GM11168 (cell line): ENCODE measurements at regions not wholly inside any gene's neighbourhood (a gene's known extent, or its start where the extent isn't known, plus 50 kb on each side); places are given as distances from the start of the nearest gene placed in this dataset.

Experiments
- in situ Hi-C: fragments of 300-500 bp; cut with MboI; formaldehyde crosslinking; loops from one replicate; pipeline ENCODE4 v1.12.0; 2022; ENCODE audit warnings: low sequenced_read_pairs; ENCODE audit not compliant: unreplicated experiment

DNA sequence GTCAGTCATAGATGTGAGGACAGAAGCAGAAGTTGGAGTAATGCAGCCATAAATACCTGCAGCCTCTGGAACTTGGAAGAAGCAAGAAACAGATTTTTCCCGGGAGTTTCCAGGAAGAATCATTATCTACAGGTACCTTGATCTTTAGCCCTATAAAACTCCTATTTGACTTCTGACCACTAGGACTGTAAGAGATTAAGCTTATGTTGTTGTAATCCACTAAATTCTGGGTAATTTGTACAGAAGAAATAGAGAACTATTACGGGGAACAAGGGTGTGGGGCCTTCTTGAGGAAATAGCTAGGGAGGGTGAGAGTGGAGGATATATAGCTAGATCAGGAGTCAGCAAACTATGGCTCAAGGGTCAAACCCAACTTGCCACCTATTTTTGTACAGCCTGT is 353.2 kb downstream of the SLC4A3 start:
- in situ Hi-C loops: no loop called here

- in situ Hi-C loops: no loop called here
Measured at GRCh38 chr2:219983836-219984235, 356.4 kb downstream of the SLC4A3 start.

- in situ Hi-C loops: no loop called here
Measured at GRCh38 chr2:219985017-219985416, 357.6 kb downstream of the SLC4A3 start.

DNA sequence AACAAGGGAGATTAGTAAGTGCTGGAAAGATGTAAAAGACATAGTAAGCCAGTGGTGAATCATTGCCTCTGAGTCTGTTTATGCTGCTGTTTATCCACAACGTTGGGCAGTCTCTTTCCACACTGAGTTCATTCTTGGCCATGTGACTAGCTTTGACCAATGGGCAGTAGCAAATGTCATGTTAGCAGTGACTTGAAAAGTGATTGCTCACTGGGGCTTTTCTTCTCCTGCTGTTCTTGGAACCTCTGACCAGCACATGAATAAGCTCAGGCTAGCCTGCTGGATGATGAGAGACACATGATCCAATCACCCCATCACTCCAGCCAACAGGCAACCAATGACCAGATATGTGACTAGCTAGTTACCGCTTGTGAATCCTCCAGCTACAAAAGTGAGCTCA is 360.4 kb downstream of the SLC4A3 start:
- in situ Hi-C loops: no loop called here

GRCh38 chr2:219989744-219990143 is 362.3 kb downstream of the SLC4A3 start:
- in situ Hi-C loops: no loop called here

- in situ Hi-C loops: no loop called here
Measured at GRCh38 chr2:219991116-219991515, 363.7 kb downstream of the SLC4A3 start.

GRCh38 chr2:219995399-219995798 is 368.0 kb downstream of the SLC4A3 start:
- in situ Hi-C loops: no loop called here

DNA sequence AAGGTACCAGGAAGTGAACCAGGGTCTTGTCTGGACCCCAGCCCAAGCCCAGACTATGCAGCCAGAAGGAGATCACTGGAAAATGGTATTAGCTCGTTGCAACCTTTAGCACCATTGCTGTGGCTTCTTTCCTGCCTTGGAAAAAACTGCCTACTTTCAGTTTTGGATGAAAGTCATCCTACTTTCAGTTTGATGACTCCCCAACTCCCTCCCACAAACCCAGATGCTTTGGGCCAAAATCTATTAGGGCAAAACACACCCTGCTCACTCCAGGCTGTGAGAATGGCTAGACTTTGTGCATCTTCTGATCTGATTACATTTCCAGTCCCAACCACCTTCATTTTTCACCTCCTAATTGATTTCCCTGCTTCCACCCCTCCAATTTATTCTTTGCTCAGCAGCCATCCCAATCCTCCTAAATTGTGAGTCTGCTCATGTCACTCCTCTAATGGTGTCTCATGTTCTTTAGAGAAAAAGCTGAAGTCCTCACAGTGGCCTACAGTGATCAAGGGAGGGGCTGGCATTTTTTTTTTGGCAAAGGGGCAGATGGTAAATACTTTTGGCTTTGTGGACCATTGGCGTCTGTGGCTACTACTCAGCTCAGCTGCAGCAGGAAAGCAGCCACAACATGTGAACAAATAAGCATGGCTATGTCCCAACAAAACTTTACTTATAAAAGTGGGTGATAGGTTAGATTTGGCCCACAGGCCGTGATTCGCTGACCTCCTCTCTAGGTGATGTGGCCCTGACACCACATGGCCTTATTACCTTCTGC is 368.7 kb downstream of the SLC4A3 start:
- in situ Hi-C loops: no loop called here

DNA sequence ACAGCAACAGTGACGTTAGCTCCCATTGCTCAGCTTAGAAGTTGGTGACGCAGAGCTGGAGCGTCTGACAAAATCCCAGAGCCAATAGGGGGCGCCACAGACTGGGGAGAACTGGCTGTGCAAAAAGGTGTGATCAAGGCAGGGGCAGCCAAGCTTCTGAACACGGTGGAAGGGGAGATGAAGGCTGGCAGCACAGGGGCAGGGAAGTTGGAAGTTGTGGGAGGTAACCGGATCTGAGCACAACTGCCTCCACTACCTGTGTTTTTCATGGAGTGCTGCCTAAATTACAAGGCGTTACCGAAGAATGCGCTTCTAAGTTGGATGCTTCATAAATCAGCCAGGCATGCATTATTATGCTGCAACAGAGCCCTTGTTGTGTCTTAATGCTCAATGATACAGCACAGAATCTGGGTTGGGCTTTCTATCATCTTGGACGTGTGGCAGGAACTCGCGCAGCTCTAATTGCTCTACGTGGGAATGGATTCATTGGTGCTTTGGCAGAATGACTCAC is 370.0 kb downstream of the SLC4A3 start:
- in situ Hi-C loops: no loop called here

DNA sequence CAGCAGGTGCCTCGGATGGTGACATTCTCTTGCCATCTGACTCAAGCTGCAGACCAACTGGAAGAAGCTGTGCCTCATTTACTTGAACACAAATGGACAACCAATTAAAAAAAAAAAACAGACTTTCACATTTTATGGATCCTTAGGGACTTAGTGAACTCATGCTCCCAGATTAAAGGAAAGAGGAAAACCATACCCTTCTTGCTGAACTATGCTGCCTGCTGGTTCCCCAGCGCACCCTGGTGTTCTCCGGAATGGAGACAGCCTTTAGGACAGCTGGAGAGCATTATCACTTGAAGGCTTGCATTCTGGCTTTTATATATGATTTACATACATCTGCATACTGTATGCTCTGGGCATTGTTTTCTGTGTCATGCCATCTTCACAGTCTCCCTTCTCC is 370.7 kb downstream of the SLC4A3 start:
- in situ Hi-C loops: no loop called here

- in situ Hi-C loops: no loop called here
Measured at GRCh38 chr2:219998714-219999227, 371.3 kb downstream of the SLC4A3 start.

DNA sequence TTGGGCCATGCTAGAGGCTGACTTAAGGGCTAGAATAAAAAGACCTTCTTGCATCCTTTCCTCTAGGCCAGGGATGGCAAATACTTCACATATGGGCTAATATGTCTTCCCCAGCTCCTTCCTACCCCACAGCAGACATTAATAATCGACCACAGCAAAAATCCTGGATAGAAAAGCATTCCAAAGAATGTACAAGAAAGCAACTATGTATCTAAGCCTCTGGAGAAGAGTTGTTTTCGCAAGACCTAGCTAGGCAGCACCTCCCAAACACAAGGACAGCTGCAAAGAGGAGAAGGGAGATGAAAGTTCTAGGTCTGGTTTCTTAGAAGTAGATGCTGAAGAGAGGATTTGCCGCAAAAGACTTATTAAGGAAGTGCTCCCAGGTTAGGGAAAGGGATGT is 372.6 kb downstream of the SLC4A3 start:
- in situ Hi-C loops: no loop called here

- in situ Hi-C loops: no loop called here
Measured at GRCh38 chr2:220000586-220000985, 373.2 kb downstream of the SLC4A3 start.

- in situ Hi-C loops: no loop called here
Measured at GRCh38 chr2:220001751-220002150, 374.3 kb downstream of the SLC4A3 start.

DNA sequence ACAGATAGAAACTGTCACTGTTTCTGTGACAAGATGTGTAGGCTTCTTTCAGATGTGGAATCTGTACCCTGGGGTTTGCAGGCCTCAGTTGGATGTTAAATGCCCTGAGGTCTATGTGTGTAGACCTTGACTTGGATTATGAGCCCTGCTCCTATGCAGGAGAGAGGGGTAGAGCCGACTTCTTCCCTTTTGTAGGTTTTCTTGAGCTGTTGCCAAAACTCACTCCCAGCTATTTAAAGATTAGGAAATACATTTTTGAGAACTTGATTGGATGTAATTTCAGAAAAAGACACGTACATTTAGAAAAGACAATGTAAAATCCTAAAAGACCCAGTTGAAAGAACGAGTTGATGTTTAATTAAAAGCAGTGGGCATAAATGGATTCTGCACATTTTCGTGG is 374.8 kb downstream of the SLC4A3 start:
- in situ Hi-C loops: no loop called here

DNA sequence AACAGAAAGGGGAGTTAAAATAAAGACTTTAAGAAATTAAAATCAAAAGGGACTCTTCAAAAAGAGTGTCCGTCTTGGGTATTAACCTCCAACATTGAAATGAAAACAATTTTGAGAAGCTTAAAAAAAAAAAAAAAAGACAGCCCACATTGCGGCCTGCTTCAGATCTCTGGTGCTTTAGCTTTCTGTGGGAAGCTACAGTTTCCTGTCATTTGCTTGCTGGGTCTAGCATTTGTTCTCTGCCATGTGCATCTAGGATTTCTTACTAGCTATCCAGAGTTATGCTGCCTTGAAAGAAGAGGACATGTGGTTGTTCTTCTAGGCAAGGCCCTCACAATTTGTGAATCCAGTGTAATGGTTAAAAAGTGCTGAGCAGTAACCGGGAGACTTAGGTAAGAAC is 375.3 kb downstream of the SLC4A3 start:
- in situ Hi-C loops: no loop called here

- in situ Hi-C loops: no loop called here
Measured at GRCh38 chr2:220005362-220005761, 377.9 kb downstream of the SLC4A3 start.

- in situ Hi-C loops: no loop called here
Measured at GRCh38 chr2:220006152-220006621, 378.8 kb downstream of the SLC4A3 start.

DNA sequence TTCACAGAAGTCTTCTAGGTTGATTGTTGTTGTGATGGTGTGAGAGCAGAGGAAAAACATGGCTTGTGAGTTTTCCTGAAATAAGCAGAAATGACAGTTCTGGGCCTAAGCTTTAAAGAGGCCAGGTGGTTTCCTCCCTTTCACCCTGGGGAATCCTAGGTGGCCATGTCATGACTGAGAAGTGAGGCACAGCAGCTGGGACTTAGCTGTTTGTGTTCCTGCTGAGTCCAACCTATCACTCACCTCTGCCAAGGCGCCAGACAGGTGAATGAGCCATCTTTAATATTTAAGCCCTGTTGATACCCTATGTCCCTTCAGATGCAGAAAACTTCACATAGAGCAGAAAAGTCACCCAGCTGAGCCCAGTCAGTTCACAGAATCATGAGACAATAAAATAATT is 384.4 kb downstream of the SLC4A3 start:
- in situ Hi-C loops: no loop called here

DNA sequence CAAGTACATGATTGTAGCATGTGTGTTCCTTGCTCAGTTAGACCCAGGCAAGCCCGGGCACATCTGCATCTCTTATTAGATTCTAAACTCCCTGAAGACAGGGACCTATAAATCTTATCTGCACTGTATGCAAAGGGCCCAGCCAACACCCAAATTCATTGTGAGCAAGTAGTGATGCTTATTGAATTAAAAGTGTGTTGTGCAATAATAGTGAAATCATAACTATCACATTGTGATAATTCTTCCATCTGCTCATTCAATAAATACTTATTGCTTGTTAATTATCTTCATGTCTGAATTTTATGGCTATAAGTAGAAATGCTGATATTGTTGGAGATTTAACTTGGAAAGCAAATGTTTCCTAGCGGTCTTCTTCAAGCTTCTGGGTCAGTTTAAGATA is 387.5 kb downstream of the SLC4A3 start:
- in situ Hi-C loops: no loop called here

DNA sequence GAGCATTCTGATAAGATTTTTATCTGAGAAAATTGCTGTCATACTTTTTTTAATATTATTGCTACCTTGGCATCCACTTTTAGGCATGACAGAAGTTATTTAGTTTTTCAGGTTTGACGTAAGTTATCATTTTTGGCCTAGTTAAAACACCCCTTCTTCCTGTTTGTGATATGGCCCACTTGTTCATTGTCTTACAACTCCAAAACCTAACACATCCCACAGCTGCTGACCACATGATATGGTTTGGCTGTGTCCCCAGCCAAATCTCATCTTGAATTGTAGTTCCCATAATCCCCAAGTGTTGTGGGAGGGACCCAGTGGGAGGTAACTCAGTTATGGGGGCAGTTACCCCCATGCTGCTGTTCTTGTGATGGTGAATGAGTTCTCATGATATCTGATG is 388.1 kb downstream of the SLC4A3 start:
- in situ Hi-C loops: no loop called here

DNA sequence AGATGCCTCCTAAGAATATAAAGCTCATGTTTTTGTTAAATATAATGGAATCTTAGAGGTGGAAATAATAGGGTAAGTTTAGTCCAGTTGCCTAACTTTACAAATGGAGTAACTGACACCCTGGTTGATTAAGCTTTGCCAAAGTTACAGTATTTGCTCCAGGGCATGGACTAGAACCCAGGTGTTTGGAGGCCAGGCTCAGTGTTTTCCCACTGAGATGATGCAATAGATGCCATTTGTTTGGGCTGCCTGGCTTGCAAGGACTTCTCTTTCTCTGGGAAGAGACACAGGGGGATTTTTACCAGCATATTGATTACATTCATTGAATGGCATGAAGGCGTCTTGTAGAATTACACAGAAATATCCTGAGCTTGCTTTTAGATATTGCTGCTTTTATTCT is 397.8 kb downstream of the SLC4A3 start:
- in situ Hi-C loops: no loop called here
